ENCODE measurements at regions not wholly inside any gene's neighbourhood (a gene's known extent, or its start where the extent isn't known, plus 50 kb on each side); places are given as distances from the start of the nearest gene placed in this dataset.

GRCh38 chr1:29668551-29669157, 432.3 kb downstream of the PTPRU start:
- DNase-seq (ENCODE audit: low read depth) = no peak

GRCh38 chr1:29667951-29668350, 431.6 kb downstream of the PTPRU start:
- DNase-seq (ENCODE audit: low read depth) = no peak

DNA sequence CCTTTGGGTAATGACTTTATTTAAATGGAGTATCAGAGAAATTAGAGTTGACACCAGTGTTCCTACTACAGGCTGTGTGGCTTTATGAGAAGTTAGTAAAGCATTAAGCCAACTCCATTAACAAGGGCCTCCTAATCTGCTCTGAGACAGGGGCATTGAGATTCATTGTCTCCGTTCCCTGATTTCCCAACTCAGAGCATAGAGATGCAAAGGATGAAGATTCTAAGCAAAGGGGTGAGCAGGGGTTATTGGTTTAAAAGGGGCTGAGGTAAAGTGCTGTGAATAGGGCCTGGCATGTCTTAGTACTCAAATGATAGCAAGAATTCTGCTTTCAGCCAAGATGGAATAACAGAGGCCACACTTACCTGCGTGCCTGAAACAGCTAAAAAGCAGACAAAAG, 428.4 kb downstream of the PTPRU start:
- no peak for DNase-seq (ENCODE audit: low read depth)

GRCh38 chr1:29658688-29659087, 422.4 kb downstream of the PTPRU start:
- no peak for DNase-seq (ENCODE audit: low read depth)

DNA sequence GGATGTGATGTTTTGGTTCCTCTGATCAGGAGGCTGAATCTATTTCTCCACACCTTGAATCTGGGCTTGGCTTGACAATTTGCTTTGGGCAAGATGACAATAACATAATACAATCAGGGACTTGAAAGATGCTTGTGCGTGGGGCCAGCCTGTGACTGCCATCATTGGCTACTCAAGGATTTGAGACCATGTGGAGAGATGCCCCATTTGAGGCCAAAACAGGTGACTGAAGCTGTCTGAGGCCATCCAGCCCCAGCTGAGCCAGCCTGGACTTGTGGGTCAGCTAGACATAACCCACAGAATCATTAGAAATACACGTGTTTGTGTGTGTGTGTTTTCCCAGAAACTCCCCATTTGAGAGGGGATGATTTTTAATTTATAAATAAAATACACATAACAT, 421.5 kb downstream of the PTPRU start:
- no peak for DNase-seq (ENCODE audit: low read depth)

GRCh38 chr1:29655945-29656850, 419.9 kb downstream of the PTPRU start:
- no peak for DNase-seq (ENCODE audit: low read depth)

DNA sequence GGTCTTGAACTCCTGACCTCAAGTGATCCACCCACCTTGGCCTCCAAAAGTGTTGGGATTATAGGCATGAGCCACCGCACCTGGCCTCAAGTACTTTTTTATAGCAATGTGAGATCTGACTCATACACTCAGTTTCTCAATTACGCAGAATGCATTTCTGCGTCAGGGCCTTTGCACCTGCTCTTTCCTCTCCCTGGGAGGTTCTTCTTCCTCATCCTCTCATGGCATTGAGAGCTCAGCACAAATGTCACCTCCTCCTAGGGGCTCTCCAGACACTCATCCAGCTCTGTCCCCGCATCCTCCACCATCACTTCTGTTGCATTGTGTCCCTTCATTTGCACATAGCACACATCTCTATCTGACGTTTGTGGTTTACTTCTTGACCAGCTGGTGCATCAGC, 418.8 kb downstream of the PTPRU start:
- no peak for DNase-seq (ENCODE audit: low read depth)

- DNase-seq (ENCODE audit: low read depth) = no peak
Measured at GRCh38 chr1:29653886-29654450, 417.6 kb downstream of the PTPRU start.

DNA sequence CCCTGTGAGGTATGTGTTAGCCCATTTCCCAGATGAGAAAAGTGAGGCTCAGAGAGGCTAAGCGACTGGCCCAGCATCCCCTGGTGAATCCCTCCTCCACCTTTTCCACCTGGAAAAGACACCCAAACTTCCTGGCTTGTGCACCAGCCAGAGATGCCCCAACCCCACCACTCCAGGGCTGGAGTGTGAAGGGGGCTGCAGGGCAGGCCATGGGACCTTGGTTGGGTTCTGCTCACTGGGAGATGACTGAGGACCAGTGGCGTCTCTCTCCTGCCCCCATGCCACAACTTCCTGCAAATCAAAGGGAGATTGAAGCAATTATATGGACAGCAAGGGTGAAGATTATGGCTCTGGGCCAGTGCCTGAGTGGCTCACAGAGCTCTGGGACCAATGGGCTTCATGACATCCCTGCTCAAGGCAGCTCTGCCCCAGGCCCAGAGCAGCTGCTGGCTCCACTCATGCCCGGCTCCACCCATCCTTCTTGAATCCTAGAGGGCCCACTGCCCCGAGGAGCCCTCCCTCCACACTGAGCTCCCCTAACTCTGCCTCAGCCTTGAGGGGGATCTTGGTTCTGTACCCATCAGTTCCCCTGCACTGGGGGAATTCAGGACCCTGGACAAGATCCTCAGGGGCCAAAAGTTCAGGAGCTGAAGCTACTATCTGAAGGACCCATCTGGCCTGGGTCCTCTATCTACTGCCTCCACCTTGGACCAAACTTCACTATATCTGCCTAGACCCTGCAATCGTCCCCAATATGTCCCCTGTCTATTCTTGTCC, 416.9 kb downstream of the PTPRU start:
- no peak for DNase-seq (ENCODE audit: low read depth)

GRCh38 chr1:29651684-29652665, 415.7 kb downstream of the PTPRU start:
- no peak for DNase-seq (ENCODE audit: low read depth)

GRCh38 chr1:29651246-29651645, 414.9 kb downstream of the PTPRU start:
- DNase-seq (ENCODE audit: low read depth) = no peak

DNA sequence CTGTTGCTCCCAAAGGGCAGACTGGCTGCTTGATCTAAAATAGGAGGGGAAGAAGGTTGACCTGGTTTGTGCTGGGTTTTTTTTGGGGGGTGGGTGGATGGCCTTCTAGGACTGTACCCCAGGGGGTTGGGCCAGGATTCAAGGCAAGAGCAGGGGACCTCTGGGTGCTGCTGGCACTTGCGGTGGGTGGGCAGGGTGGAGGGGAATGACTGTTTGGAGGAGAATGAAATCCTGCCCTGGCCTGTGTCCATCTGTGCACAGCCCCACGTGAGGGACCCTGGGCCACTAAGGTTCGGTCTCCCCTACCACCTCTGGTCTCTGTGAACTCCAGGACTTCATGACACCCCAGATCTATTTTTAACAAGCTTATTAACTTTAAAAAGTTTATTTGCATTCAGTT, 414.2 kb downstream of the PTPRU start:
- DNase-seq (ENCODE audit: low read depth) = no peak

GRCh38 chr1:29650041-29650400, 413.7 kb downstream of the PTPRU start:
- DNase-seq (ENCODE audit: low read depth) = no peak

GRCh38 chr1:29649189-29650040, 413.1 kb downstream of the PTPRU start:
- no peak for DNase-seq (ENCODE audit: low read depth)

- DNase-seq (ENCODE audit: low read depth) = no peak
Measured at GRCh38 chr1:29648798-29649188, 412.5 kb downstream of the PTPRU start.

GRCh38 chr1:29648026-29648425, 411.7 kb downstream of the PTPRU start:
- DNase-seq (ENCODE audit: low read depth) = no peak

DNA sequence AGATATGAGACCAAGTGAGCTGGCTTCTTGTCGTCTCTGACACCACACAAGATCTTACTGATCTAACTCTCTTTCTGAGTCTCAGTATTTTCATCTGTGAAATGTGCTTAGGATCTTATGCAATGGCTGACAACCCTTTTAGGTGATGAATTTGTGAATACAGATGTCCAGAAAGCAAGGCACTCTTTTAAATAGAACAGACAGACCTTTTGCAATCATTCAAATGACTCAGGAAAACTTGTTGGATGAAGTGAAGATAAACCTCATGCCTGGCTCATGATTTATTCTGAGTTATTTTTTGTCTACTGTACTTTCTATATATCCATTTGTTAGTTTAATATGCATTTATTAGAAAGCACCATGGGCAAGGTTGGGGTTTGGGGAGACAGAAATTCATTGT, 411.3 kb downstream of the PTPRU start:
- no peak for DNase-seq (ENCODE audit: low read depth)

- DNase-seq (ENCODE audit: low read depth) = no peak
Measured at GRCh38 chr1:29646161-29646775, 409.9 kb downstream of the PTPRU start.

- DNase-seq (ENCODE audit: low read depth) = no peak
Measured at GRCh38 chr1:29645586-29645985, 409.3 kb downstream of the PTPRU start.

DNA sequence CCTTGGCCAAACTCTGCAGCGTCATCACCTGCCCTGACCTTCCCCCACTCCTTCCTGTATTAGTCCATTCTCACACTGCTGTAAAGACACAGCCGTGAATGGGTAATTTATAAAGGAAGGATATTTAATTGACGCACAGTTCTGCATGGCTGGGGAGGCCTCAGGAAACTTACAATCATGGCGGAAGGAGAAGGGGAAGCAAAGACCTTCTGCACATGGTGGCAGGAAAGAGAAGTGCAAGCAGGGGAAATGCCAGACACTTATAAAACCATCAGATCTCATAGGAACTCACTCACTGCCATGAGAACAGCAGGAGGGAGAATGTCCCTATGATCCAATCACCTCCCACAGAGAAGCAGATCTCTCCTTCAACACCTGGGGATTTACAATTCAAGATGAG, 408.5 kb downstream of the PTPRU start:
- no peak for DNase-seq (ENCODE audit: low read depth)
